ENCODE measurements at regions not wholly inside any gene's neighbourhood (a gene's known extent, or its start where the extent isn't known, plus 50 kb on each side); places are given as distances from the start of the nearest gene placed in this dataset.
"Not testable (repeated sequence)": the region's sequence is repeated elsewhere in the genome, so short reads cannot be mapped to it uniquely, and the experiment has no call there.

- intact Hi-C loops (cut with DNase I), result no loop called here
- no peak for DNase-seq
- H3K36me3 ChIP-seq, result no peaks in the 10 kb centered on the region
- no peak overlapping the region for H3K4me3 ChIP-seq
- H3K4me1 ChIP-seq, result peaks cover 0 to under 1% (median 0%) of the 10 kb centered on the region in 3 donors
- no peaks in the 10 kb centered on the region for H3K9me3 ChIP-seq
- no peak overlapping the region for H3K27ac ChIP-seq
- TF ChIP-seq CTCF (IDR thresholded peaks at IDR 0.05), result no peak
- no peak for TF ChIP-seq POLR2A (IDR thresholded peaks at IDR 0.05)
- no peaks in the 10 kb centered on the region for H3K27me3 ChIP-seq
Observed at GRCh38 chr4:9685692-9686091, 95.7 kb upstream of the DRD5 start.

GRCh38 chr4:9690636-9691237, 90.7 kb upstream of the DRD5 start:
- intact Hi-C loops (cut with DNase I); H3K36me3 ChIP-seq; DNase-seq; H3K9me3 ChIP-seq; H3K27me3 ChIP-seq: not testable (repeated sequence)
- Histone ChIP-seq H3K4me1 (peaks cover 0 to 13% (median 0%) of the 10 kb centered on the region in 3 donors), H3K4me3 (peak overlapping the region; percentile 43 to 63 (median 60)), H3K27ac (peak overlapping the region; percentile 75 to 87 (median 81))
- 8 to 26% methylated on average over 7 to 9 of the region's 9 CpGs for WGBS, 2 donors

GRCh38 chr4:9691238-9692065, 90.0 kb upstream of the DRD5 start:
- Histone ChIP-seq H3K4me3 (peak overlapping the region; percentile 43 to 63 (median 60)), H3K27ac (peak overlapping the region; percentile 75 to 87 (median 81)), H3K9me3 (no peaks in the 10 kb centered on the region), H3K36me3 (no peaks in the 10 kb centered on the region), H3K4me1 (peaks cover 0 to 13% (median 0%) of the 10 kb centered on the region in 3 donors), H3K27me3 (no peaks in the 10 kb centered on the region)
- DNase-seq, result peak; percentile 67
- WGBS, 2 donors, result 0 to 2% methylated on average over 6 to 15 of the region's 56 CpGs
- no peak for TF ChIP-seq POLR2A (IDR thresholded peaks at IDR 0.05)
- no peak for TF ChIP-seq CTCF (IDR thresholded peaks at IDR 0.05)
- intact Hi-C loops (cut with DNase I), result no loop called here

GRCh38 chr4:9692791-9693491, 88.5 kb upstream of the DRD5 start:
- H3K36me3 ChIP-seq; H3K9me3 ChIP-seq; H3K27me3 ChIP-seq; intact Hi-C loops (cut with DNase I); H3K27ac ChIP-seq; DNase-seq; H3K4me3 ChIP-seq: not testable (repeated sequence)
- H3K4me1 ChIP-seq, result peaks cover 0 to 13% (median 0%) of the 10 kb centered on the region in 3 donors
- WGBS, 2 donors, result 46 to 73% methylated on average over 1 to 5 of the region's 5 CpGs

GRCh38 chr4:9694403-9694802, 87.0 kb upstream of the DRD5 start:
- H3K27me3 ChIP-seq; H3K27ac ChIP-seq; intact Hi-C loops (cut with DNase I); H3K4me3 ChIP-seq; H3K36me3 ChIP-seq; H3K9me3 ChIP-seq; DNase-seq: not testable (repeated sequence)
- H3K4me1 ChIP-seq, result peaks cover 0 to 13% (median 0%) of the 10 kb centered on the region in 3 donors
- 90 to 92% methylated on average over 2 to 5 of the region's 7 CpGs for WGBS, 2 donors

DNA sequence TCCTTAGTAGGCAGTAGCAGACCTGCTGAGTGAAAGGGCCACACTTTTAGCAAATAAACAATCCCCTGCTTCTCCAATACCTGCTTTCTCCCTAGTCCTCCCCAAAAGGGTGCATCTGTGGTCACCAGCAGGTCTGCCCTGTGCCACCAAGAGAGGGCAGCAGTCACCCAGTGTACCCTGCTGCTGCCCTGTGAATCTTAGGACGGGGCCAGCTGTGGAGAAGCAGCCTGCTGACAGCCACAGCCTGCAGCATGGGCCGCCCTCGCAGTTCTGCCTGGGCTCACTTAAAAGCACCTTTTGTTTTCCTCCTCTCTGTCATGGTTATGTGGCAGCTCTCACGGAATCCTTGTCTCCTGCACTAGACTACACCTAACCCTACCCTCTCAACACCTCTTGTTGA, 85.4 kb upstream of the DRD5 start:
- H3K4me3 ChIP-seq; H3K27ac ChIP-seq; H3K36me3 ChIP-seq; H3K9me3 ChIP-seq; H3K27me3 ChIP-seq; DNase-seq; H3K4me1 ChIP-seq; intact Hi-C loops (cut with DNase I): not testable (repeated sequence)
- peak in 3 of 6 experiments; percentile 37 to 53 (median 52) for TF ChIP-seq CTCF (IDR thresholded peaks at IDR 0.05)
- 17 to 29% methylated on average over 4 of the region's 4 CpGs for WGBS, 2 donors

- WGBS, 2 donors, result 60 to 78% methylated on average over 2 to 3 of the region's 5 CpGs
- H3K27ac ChIP-seq; H3K27me3 ChIP-seq; H3K9me3 ChIP-seq; H3K4me1 ChIP-seq; DNase-seq; H3K4me3 ChIP-seq; intact Hi-C loops (cut with DNase I); H3K36me3 ChIP-seq: not testable (repeated sequence)
Observed at GRCh38 chr4:9696561-9696960, 84.9 kb upstream of the DRD5 start.

- H3K4me1 ChIP-seq, result peaks cover 0 to 10% (median 0%) of the 10 kb centered on the region in 3 donors
- H3K27me3 ChIP-seq, H3K27ac ChIP-seq, H3K9me3 ChIP-seq, H3K36me3 ChIP-seq, DNase-seq, H3K4me3 ChIP-seq: not testable (repeated sequence)
- intact Hi-C loops (cut with DNase I), result loop anchor here (5.0 kb wide), 1 partner anchor 315 kb away; no protein-coding TSS in a partner anchor
- 65 to 69% methylated on average over 6 of the region's 6 CpGs for WGBS, 2 donors
Observed at GRCh38 chr4:9702019-9702418, 79.4 kb upstream of the DRD5 start.

- H3K36me3 ChIP-seq, DNase-seq, H3K9me3 ChIP-seq, H3K27ac ChIP-seq, H3K4me3 ChIP-seq, H3K27me3 ChIP-seq: not testable (repeated sequence)
- 83 to 100% methylated on average over 4 to 8 of the region's 9 CpGs for WGBS, 2 donors
- intact Hi-C loops (cut with DNase I), result loop anchor here (5.0 kb wide), 1 partner anchor 315 kb away; no protein-coding TSS in a partner anchor
- peaks cover 0 to 17% (median 0%) of the 10 kb centered on the region in 3 donors for H3K4me1 ChIP-seq
Observed at GRCh38 chr4:9702696-9703095, 78.7 kb upstream of the DRD5 start.
